Amniotic stem cell (primary cell): ENCODE measurements at regions not wholly inside any gene's neighbourhood (a gene's known extent, or its start where the extent isn't known, plus 50 kb on each side); places are given as distances from the start of the nearest gene placed in this dataset.

Experiments
- DNase-seq: peaks from one replicate; lab custom pipeline; 2025; lab: John Stamatoyannopoulos, UW

DNA sequence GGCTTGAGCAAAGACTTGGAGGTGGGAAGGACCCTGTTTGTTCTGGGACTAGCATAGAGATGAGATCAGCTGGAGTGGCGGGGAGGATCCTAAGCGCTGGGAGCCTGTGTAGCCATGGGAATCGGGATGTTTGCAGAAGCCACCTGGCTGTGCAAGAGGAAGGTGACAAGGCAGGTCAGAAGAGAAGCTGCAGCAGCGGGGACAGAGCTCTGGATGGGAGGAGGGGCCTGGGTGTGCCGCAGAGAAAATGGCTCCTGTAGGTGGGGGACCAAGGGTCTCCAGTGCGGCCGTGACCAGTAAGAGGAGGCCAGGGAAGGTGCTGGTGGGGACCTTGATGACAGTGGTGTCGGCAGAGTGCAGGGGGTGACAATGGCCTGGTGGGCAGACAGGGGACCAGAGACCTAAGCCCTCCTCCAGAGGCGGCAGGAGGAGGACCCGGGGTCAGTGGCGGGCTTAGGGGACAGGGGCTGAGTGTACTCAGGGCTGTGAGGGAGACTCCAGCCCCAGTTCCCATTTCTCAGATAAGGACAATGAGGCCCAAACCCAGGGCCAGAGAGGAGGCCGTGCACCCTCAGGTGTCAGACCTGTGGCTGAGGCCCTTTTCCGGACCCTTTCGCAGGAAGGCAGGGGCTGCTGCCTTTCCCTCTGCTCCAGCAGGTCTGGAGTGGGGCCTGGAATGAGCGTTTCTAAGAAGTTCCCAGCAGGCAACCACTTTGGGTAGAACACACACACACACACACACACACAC is 206.6 kb upstream of the RTL1 start:
- no peak for DNase-seq

DNA sequence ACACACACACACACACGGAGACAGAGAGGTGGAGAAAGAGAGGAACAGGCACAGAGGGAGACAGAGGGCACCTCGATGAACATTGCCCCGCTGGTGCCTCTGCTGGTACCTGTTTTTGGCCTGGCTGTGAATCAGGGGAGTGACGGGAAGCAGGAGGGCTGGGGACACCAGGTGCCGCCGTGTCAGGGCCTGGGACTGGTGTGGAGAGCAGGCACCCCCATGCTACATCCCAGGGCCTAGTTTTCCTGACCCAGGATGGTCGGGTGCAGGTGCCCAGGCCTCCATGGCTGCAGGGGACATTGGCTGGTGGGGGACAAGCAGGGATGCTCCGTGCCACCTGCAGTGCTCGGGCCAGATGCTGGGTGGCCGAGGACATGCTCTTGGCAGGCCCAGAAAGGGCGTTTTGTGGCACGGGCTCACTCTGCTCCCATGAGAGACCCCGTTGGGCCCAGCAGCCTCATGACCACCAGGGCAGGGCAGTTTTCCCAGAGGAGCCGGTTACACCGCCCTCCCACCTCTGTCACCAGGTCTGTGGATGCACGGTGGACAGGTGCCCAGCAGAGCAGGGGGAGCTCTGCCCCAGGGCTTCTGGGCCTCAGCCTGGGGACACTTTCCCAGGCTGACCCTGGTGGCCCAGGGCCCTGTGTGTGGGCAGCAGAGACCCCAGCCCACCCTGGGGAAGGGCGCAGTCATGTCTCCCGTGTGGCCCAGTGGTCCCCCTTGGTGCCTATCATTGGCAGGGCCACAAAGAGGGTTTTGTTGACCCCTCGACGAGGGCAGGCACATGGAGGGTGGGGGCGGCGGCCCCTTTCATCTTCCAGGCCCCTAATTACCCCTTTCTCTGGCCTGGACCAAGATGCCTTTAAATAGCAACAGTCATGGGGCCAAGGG is 207.5 kb upstream of the RTL1 start:
- DNase-seq = no peak

DNA sequence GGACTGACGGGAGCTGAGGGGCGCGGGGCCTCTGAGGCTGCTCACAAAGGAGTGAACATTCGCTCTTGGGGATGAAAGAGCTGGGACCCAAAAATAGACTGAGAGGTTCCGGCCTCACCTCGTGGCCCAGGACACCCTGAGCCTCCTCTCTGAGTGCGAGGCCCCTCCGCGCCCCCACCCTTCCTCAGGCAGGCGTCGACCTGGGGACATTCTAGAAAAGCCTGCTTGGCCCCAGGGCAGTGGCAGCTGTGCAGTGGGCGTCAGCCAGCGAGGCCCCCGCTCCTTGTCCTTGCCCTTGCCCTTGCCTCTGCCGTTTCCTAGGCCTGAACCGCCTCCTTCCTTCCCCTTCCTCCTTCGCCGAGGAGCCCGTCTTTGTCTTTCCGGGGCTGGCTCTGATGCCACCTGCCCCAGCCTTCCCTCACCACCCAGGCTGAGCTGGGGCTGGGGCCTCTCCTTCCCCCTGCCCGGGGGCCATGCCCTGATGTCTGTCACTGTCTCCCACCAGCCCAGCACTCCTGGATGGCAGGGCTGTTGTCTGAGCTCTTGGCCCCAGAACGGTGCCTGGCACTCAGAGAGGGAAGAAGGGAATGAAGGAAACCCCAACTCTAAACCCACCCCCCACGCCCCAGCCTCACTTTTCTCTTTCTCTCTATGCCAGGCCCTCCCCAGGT is 208.2 kb upstream of the RTL1 start:
- DNase-seq = no peak

DNA sequence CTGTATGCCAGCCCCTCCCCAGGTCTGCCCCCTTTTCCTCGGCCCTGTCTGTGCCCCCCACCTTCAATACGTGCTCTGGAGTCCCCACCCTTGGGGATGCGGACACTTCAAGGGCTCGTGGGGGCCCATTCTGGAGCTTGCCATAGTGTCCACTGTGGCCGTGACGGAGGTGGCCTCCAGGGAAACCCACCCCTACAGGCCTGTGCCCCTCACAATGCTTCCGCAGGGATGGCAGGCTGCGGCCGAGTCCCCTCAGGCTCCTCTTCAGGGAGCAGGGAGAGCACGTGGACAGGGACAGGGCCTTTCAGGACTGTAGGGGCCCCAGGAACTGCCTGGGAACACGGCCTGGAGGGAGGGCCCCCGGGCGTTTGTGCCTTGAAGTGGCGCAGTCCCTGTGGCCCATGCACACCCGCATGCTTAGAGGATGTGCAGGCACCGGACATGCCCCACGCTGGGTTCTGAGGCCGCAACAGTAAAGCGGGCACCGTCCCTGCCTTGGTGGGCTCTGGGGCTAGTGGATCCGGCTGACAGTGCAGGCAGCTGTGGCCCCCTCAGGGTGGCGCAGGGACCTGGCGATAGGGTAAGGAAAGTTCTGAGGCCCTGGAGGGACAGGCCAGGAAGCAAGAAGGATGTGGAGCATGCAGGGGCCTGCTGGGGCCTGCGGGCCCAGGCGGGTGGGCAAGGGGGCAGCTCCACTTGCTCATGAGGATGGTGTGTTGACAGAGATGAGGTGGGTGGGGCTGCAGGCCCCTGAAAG is 209.0 kb upstream of the RTL1 start:
- DNase-seq = no peak

DNA sequence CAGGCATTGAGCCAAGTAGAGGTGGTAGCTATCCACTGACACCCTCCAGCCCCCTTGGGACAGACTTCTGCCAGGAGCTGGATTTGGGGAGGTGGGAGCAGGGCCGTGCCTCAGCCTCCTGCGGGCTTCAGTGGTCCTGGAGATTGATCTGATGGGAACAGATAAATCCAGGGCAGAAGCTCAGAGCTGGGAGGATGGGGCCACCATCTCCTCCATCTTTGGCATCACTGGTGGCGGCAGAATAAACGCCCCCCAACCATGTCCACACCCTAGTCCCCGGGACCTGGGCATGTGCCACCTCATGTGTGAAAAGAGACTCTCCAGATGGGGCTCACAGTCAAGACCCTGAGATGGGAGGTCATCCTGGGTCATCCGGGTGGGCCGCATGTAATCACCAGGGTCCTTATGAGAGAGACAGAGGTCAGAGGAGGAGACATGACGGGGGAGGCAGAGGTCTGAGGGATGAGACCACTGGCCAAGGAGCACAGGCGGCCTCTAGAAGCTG is 209.6 kb upstream of the RTL1 start:
- no peak for DNase-seq

DNA sequence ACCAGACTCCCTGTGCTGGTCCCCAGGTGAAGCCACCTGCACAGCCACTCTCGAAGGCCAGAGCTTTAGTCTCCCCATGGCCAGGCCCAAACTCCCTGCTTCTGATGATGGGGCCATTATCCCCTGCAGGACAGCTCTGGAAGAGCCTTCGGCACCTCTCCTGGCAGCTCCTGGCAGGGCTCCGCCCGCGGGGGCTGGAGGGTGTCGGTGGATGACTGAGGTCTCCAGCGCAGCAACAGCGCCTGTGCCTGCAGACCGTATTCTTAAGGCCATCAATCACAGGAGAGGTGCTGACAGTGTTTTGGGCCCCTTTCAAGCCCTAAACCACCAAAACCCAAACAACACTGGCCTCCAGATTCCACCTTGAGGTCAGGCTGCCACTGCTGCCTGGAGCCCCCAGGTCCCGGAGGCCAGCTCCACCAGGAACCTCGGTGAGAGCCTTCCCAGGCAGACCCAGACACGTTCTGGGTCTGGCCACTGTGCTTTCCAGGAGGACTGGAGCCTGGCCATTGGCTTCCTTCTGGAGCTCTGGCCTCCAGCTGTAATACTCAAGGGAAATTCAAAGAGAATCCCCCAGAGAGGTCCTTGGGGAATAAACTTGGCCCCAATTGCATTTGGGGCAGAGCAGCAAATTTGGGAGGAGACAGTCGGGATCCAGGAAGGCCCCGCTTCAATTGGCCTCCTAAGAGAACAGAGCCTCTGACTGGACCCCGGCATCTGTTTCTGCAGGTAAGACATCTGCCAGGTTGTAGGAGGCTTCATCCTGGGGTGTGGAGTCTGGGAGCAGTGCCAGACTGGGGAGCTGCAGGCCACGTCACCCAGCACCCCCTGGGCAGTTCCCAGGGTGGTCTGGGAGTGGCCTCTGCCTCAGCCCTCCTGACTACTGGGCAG is 210.6 kb upstream of the RTL1 start:
- DNase-seq = no peak

DNA sequence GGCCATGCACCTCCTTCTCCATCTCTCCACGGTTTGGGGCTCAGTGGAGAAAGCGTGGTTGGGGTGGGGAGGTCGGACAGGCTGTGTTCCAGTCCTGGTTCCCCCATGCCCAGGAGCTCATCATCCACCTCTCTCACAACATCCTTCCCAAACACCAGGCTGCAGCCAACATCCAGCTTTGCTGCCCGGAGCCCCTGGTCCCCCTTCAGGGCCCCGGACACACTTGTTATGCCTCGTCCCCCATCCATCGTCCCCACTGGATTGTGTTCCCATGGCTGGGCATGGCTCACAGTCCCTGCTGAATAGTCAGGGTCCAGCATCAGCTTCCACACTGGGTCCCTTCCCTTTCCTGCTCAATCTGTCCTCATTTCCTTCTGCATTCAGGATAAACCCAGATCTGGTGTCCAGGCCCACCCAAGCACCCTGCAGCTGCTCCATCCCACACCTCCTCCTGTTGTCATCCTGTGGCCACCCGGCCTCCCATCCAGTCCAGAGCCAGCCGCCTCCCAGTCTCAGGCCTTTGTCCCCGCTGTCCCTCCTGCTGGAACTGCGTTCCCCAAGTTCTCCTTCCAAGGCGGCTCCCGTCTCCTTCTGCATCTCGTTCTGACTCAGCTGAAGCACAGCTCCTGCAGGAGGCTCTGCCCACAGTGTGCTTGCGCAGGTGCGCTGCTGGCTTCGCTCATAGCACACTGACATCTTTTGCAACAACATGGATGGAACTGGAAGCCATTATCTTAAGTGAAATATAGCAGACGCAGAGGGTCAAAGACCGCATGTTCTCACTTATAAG is 211.4 kb upstream of the RTL1 start:
- DNase-seq = no peak

DNA sequence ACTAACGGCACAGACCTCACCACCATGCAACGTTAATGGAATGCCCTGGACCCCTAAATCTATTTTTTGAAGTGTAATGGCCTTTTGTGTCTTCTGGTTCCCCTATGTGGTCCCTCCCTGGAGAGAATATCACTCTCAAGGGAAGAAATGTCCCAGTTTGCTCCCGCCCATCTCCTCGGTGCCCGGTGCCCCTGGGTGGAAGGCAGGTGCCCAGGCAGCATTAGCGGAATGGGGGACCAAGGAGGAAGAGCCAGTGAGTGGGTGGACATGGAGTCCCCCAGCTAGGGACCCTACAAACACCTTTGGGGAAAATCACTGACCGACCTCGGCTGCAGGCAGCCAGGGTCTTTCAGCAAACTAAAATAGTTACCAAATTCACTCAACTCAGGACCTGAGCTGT is 212.1 kb upstream of the RTL1 start:
- DNase-seq = no peak

DNA sequence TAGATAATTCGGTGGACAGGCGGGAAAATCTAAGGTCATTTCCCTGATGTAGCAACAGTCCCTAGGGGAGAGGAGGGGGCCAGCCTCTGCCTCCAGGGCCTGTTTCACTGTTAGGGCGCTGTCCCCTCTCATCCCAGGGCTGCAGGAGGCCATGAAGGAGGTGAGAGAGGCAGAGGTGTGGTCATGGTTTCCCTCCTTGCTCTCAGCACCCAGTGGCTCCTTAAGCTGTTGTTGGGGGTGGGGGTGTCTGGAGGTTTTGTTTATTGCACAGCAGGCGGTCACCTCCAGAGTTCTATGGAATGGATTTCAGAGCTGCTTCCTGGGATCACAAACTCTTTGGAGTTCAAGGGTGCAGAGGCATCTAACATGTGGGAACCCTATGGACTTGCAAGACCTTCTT is 212.5 kb upstream of the RTL1 start:
- no peak for DNase-seq

DNA sequence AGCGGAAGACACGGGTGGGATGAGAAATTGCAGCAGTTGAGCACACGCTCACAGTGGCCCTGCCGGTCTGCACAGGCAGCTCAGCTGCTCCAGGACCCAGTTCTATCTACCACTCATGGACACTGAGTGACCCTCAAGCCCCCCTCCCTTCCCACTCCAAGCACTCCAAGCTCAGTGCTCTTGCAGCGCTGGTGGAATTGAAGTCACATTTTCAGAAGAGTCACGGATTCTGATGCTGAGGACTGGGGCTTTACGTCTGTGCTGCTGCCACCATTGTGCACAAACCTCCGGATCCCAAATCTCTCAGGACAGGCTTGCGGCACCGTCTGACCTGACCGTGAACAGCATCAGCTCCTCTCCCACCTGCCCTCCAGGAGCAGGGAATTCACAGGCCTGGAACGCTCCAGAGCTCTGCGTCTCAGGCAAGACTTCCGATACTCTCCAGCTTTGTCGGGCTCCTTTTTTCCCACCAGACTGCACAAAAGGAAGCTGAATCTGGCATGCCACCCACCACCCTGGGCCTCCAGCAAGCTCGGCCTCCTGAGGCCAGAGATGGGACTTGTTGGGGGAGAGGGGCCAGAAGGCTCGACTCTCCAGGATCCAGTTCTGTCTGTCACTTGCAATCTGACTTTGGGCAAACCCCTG is 213.1 kb upstream of the RTL1 start:
- no peak for DNase-seq

DNA sequence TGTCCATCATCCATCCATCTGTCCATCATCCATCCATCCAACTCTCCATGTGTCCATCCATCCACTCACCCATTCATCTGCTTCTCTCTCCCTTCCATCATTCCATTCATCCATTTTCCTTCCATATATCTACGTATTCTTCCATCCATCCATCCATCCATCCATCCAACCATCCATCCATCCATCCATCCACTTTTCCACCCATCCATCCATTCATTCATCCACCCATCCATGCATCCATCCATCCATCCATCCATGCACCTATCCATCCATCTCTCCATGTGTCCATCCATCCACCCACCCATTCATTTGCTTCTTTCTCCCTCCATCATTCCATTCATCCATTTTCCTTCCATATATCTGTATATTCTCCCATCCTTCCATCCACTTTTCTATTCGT is 214.0 kb upstream of the RTL1 start:
- no peak for DNase-seq

DNA sequence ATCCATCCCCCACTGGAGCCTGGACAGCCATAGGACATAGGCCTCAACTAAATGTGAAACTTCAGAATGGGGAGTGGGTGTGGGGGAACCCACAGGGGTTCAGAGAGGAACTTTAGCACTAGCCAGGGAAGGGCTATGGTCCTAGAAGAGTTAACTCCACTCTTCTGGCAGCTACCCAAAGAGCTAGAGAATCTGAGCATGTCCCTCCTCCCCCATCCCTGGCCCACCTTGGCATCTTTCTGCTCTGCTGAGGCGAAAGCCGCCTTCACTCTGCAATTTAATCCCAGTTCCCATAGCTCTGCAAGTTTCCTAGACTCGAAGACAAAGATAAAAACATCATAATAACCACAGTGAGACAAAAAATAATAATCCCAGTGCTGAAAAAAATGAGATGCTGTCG is 214.7 kb upstream of the RTL1 start:
- DNase-seq = no peak

DNA sequence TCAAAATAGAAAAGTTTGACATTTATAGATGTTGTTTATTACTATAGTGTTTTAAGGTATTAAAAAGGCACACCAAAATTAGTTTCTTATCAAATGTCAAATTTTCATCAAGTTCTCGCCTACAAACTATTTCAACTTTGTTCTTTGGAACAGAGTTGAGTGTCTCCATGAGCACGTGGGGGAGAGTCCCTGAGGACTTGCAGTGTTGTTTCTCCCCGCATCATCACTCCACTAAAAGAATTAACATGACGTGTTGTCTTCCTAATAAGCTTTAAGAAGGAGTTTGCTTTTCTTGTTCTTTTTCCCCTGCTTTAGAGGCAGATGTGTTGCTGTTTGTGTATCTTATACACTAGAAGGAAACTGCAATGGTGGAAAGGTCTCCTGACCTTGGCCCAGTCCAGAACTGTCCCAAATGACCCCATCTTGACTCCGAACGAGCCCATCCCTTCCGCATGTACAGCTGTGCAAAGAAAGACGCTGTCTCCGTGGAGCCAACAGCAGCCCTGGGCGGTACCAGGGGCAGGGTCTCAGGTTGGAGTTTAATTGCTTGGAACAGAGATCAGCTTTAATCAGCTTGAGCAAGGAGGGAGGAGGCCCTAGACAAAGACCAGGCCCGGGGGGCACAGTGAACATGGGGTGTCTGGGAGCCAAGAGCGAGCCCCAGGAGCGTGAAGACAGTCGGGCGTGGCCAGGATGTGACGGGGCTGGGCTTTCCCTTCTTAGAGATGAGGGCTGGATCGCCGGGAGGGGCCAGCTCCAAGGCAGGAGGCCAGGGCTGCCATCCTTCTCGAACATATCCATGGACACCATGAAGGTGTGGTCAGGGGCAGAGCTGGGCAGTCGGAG is 215.4 kb upstream of the RTL1 start:
- no peak for DNase-seq

DNA sequence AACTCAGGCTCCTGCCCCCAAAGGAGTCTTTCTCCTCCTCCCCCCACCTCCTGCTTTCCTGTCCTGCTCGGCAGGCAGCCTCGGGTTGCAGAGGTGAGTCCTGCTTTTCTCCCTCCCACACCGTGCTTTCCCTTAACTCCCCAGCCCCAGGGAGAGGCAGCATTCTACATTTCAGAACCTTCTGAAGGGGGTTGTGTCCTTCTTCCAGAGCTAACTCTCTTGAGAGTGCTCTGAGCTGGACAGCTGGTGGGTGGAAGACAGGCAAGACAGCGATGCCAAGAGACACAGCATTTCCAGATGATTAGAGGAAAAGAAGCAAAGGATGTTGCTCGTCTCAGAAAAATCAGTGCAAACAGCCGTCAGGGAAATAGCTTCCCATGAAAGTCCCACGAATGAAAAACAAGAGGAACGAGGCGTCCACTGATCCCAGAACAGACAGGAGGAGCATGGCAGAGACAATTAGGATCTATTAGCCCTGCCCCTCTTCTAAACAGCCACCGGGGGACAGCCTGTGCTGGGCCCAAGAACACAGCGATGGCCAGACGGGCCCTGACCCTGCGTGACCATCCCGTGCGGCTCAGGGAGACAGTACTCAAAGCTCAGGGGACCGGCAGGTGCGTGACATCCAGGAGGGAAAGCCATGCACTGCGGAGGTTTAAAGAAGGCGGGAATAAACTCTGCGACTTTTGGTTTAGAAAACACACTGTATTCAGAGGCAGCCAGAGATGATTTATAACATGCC is 216.5 kb upstream of the RTL1 start:
- DNase-seq = no peak

DNA sequence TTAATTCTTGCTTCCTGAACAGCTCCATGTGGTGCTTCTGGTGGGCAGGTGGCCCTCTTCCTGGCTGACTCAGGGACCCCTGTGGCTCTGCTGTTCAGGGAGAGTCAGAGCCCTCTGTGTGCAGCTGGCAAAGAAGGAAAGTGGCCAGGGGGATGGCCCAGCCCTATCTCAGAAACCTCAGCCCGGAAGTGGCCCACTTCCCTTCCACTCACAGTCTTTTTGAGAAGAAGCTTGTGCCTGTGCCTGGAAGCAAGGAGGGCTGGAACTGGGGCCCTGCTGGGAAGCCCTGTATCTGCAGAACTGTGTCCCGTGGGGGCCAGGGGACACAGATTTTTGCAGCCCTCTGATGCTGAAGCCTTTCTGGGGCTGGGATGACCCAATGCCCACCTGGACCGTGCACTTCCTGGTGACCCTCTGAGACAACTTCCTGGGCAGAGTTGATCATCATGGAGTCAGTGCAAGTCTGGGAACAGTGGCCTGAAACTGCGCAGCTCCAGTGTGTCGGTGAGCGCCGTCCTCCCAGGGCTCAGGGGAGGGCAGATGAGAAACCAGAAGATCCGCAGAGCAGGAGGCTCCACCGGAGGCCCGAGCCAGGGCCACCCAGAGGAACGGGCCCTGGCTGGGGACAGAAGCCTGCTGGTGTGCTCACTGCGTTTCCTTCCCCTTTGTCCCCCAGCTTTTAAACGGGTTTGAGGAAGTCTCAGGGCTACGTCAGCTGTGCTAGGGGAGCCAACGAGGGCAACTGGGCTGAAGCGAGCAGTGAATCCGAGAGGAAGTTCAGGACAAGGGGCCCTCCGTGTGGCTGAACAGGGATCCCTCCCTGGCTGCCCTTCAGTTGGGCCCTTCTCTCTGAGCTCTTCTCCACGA is 217.4 kb upstream of the RTL1 start:
- DNase-seq = no peak

DNA sequence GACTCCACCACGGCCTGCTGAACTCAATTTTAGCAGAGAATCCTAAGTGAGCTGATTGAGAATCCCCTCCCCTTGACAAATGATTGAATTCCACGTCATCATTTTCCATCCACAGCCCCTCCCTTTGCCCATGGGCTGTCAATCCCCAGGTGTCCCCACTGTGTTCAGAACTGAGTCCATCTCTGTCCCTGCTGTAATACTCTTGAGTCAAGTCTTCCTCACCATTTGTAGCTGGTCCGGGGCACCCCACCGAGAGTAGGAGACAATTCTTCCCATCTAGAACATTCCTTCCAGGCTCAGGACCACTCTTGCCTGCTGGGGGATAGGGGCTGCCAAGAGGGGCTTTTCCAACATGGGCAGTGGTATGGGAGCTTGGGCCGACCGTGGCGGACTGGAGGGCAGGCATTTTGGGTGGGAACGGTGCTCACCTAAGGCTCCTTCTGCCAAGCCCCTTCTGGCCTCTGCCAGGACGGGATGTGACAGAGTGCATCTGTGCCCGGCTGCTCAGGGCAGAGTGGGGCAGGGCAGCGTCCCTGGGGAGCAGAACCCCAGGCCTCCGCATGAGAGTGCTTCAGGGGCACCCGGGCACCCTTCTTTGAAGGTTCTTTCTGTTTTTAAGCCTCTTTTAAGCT is 218.1 kb upstream of the RTL1 start:
- no peak for DNase-seq
